Activated CD8-positive, alpha-beta T cell treated with anti-CD3 and anti-CD28 coated beads for 36 hours (primary cell): ENCODE measurements at regions not wholly inside any gene's neighbourhood (a gene's known extent, or its start where the extent isn't known, plus 50 kb on each side); places are given as distances from the start of the nearest gene placed in this dataset.

ENCODE experiments used
- ATAC-seq: fragments of 200-7000 bp; cut with Tn5 transposase; one replicate; pipeline ENCODE4 v1.10.0; 2021; ENCODE audit warnings: mild to moderate bottlenecking, moderate library complexity
- CTCF ChIA-PET: fragments of 350-600 bp; sonication (Branson Sonifier 250); formaldehyde crosslinking; loops from one replicate; lab custom pipeline; 2021; ENCODE audit warnings: antibody characterized with exemption; lab: Charles Lee
- POLR2A ChIA-PET: fragments of 350-600 bp; sonication (Branson Sonifier 250); formaldehyde crosslinking; loops from one replicate; lab custom pipeline; 2021; ENCODE audit warnings: antibody characterized with exemption; lab: Charles Lee
- DNase-seq: peaks from one replicate; pipeline ENCODE4 v3.0.0-alpha.2; 2020
- H3K27ac Mint-ChIP-seq: one replicate; pipeline ENCODE4 v1.8.0; 2021; ENCODE audit warnings: mild to moderate bottlenecking, mixed read lengths
- H3K27me3 Mint-ChIP-seq: one replicate; pipeline ENCODE4 v1.8.0; 2021; ENCODE audit warnings: mixed read lengths
- H3K36me3 Mint-ChIP-seq: one replicate; pipeline ENCODE4 v1.8.0; 2021; ENCODE audit warnings: low read depth, mixed read lengths
- H3K4me1 Mint-ChIP-seq: one replicate; pipeline ENCODE4 v1.8.0; 2021; ENCODE audit warnings: low read depth, mixed read lengths
- H3K4me3 Mint-ChIP-seq: one replicate; pipeline ENCODE4 v1.8.0; 2021; ENCODE audit warnings: mild to moderate bottlenecking, moderate library complexity, mixed read lengths
- H3K9me3 Mint-ChIP-seq: one replicate; pipeline ENCODE4 v1.8.0; 2021; ENCODE audit warnings: mixed read lengths
- intact Hi-C: fragments of 100-400 bp; cut with micrococcal nuclease; formaldehyde crosslinking; loops from one replicate; pipeline ENCODE4 v1.10.0; 2022
- TF ChIP-seq, protein P1 (sequence below): fragments of 200-600 bp; IDR thresholded peaks from one replicate; pipeline ENCODE4 v1.8.0; 2022; ENCODE audit warnings: antibody characterized with exemption, mild to moderate bottlenecking

DNA sequence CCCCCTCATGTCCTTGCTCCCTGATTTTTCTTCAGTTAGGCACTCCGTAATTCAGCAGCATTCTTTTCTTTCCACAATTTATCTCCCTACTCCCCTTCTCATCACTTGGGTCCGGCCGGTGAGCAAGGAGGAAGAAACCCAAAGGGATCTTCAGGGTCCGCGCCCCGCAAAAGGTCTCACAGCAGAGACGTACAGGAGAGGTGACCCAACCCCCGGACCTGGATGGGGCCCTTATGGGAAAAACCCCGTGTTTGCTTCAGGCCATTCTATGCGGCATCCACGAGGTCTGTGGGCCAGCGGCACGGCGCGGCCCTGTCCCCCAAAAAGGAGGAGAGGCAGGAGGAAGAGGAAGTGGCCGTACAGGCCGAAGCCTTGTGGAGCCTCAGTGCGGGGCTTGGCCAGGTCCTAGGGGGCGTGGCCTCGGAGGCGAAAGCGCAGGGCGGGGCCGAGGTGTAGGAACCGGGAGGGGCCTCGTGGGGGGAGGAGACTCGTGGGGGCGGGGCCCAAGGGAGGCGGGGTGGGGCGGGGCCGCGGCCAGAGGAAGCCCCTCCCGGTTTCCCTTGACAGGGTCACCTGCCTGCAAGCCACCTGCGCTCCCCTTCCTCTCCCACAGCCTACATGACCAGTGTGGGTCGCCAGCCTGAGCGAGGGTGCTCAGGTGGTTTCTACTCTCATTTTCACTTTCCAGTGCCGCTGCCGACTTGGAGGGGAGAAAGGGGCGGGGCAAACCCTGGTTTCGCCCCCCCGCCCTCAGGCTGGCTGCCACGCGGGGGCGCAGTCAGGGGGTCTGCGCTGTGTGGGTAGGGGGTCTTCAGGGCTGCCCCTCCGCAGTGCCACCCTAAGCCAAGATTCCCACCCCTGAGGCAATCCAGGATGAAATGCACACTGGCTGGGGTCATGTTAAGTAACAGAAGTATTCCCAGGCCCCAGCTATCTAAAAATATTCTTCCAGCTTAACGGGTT is 156.4 kb upstream of the XPO1 start:
- Mint-ChIP-seq H3K4me1 (peaks cover 13% of the 10 kb centered on the region), H3K4me3 (peak overlapping the region; percentile 82), H3K9me3 (no peaks in the 10 kb centered on the region), H3K27ac (peak overlapping the region; percentile 87), H3K27me3 (no peaks in the 10 kb centered on the region), H3K36me3 (no peaks in the 10 kb centered on the region)
- intact Hi-C loops: loop anchor here (10.0 kb wide), 1 partner anchor 70 kb away; no protein-coding TSS in a partner anchor
- peak; percentile 97 for ATAC-seq
- ChIA-PET POLR2A (no interaction called here), CTCF (interaction anchor here (1.3 kb wide), 1 partner anchor 112 kb away, joined by 5 read pairs; no protein-coding TSS in a partner anchor)
- DNase-seq: peak; percentile 86
- TF ChIP-seq, protein P1, sequence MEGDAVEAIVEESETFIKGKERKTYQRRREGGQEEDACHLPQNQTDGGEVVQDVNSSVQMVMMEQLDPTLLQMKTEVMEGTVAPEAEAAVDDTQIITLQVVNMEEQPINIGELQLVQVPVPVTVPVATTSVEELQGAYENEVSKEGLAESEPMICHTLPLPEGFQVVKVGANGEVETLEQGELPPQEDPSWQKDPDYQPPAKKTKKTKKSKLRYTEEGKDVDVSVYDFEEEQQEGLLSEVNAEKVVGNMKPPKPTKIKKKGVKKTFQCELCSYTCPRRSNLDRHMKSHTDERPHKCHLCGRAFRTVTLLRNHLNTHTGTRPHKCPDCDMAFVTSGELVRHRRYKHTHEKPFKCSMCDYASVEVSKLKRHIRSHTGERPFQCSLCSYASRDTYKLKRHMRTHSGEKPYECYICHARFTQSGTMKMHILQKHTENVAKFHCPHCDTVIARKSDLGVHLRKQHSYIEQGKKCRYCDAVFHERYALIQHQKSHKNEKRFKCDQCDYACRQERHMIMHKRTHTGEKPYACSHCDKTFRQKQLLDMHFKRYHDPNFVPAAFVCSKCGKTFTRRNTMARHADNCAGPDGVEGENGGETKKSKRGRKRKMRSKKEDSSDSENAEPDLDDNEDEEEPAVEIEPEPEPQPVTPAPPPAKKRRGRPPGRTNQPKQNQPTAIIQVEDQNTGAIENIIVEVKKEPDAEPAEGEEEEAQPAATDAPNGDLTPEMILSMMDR: peak; percentile 46

DNA sequence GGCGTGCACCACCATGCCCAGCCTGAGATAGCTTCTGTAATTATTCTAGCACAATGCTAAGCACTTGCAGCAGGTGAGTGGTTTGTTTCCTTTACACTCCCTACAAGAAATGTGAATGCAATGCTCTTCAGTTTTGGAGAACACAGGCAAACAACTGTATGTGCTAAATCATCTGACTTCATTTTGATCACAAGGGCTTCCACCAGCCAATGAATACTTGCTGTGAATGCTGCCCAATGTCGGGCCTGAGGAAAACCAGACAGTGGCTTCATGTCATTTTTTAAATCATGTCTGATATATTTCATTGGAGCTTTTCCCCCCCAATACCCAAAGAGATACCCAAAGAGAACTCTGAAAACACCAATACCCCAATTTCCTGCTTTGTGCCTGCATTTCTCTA is 155.6 kb upstream of the XPO1 start:
- intact Hi-C loops: loop anchor here (10.0 kb wide), 1 partner anchor 71 kb away; no protein-coding TSS in a partner anchor
- ChIA-PET CTCF (no interaction called here), POLR2A (no interaction called here)
- H3K4me3 Mint-ChIP-seq: peak overlapping the region; percentile 82
- peaks cover 19% of the 10 kb centered on the region for H3K4me1 Mint-ChIP-seq
- DNase-seq (peak; percentile 11), ATAC-seq (no peak)
- H3K27ac Mint-ChIP-seq: peak overlapping the region; percentile 87
- H3K27me3 Mint-ChIP-seq: no peaks in the 10 kb centered on the region
- TF ChIP-seq, protein P1: no peak
- H3K36me3 Mint-ChIP-seq: no peaks in the 10 kb centered on the region
- no peaks in the 10 kb centered on the region for H3K9me3 Mint-ChIP-seq

DNA sequence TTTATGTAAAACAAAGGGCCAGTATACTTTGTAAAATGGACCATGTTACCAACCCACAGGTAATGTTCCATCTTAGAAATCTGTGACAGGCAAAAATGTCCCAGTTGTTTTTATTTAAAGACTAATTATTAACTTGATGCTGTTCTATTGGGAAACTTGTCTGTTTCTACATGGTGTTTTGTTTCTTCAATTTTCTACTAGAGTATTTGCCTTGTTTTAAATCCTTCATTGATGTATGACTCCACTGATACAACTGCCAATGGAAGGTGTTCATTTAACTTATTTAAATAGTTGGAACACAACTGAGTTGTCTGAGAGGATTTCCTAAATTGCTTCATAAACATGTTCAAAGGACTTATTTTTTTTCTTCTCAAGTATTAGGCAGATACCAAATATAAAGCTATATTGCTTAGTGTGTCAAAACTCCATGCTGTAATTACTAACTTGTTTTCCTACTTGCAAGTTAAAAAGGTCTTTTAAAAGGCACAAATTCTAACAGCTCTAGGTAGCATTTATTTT is 152.0 kb upstream of the XPO1 start:
- ATAC-seq (no peak), DNase-seq (no peak)
- H3K27ac Mint-ChIP-seq: no peak overlapping the region
- H3K36me3 Mint-ChIP-seq: no peaks in the 10 kb centered on the region
- H3K9me3 Mint-ChIP-seq: no peaks in the 10 kb centered on the region
- peaks cover 19% of the 10 kb centered on the region for H3K4me1 Mint-ChIP-seq
- intact Hi-C loops: loop anchor here (10.0 kb wide), 1 partner anchor 75 kb away; no protein-coding TSS in a partner anchor
- H3K27me3 Mint-ChIP-seq: no peaks in the 10 kb centered on the region
- ChIA-PET POLR2A (no interaction called here), CTCF (no interaction called here)
- TF ChIP-seq, protein P1: no peak
- H3K4me3 Mint-ChIP-seq: no peak overlapping the region

DNA sequence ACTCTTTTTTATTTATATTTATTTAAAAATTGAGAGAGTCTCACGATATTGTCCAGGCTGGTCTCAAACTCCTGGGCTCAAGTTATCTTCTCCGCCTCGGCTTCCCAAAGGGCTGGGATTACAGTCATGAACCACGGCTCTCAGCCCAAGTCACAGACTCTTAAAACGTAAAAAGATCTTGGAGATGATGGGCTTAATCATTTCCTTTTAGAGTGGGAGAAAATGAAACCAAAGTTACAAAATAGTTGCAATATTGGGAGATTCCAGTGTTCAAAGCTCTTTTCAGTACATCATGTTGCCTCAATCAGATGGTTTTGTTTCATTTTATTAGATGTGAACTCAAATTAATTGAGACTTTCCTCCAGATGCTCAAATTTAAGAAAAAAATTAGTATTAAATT is 151.4 kb upstream of the XPO1 start:
- no peak for DNase-seq
- Mint-ChIP-seq H3K27ac (no peak overlapping the region), H3K27me3 (no peaks in the 10 kb centered on the region), H3K4me3 (no peak overlapping the region), H3K9me3 (no peaks in the 10 kb centered on the region), H3K4me1 (peaks cover 19% of the 10 kb centered on the region), H3K36me3 (no peaks in the 10 kb centered on the region)
- intact Hi-C loops: no loop called here
- TF ChIP-seq, protein P1: no peak
- CTCF ChIA-PET: no interaction called here
- POLR2A ChIA-PET: no interaction called here
- no peak for ATAC-seq
